ENCODE measurements at regions not wholly inside any gene's neighbourhood (a gene's known extent, or its start where the extent isn't known, plus 50 kb on each side); places are given as distances from the start of the nearest gene placed in this dataset.

DNA sequence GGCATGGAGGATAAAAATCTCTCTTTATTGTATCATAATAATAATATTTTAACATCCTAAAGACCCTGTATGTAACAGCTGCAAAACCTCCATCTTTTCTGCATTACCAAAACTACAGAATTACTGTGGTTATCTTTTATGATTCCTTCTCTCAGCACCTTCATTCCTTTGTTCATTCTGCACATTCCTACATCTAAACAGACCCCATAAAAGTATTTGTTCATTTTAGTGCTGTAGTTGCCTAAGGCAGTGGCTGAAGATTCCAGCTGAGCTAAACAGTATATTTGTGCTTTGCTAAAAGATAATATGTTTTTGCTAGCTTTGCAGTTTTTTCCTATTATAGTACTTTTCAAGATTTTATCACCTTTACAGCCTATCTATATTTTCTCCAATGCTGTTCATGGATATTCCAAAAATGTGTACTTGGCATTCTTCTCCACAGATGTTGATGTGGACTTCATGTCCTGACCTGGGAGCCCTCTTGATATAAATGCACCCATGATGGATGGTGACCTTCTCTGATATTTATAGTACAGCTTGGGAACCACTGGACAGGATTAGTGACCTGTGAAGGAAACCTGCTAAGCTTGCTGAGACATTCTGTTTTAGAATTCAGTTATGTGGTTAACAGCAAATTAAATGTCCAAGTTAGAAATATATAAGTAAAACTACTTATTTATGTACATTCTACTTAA lies 2832.9 kb upstream of the PCDH20 start:
- H3K27me3 Mint-ChIP-seq (ENCODE audit: low read depth): no peaks in the 10 kb centered on the region
- ChIA-PET CTCF (no interaction called here), POLR2A (no interaction called here)
- H3K36me3 Mint-ChIP-seq: no peaks in the 10 kb centered on the region
- no peak overlapping the region for H3K27ac Mint-ChIP-seq
- TF ChIP-seq ZBTB21 (CRISPR knock-in tag; IDR thresholded peaks at IDR 0.05; ENCODE audit: borderline replicate concordance) (no peak), SMAD4 (CRISPR knock-in tag; IDR thresholded peaks at IDR 0.05) (no peak), TP53 (CRISPR knock-in tag; IDR thresholded peaks at IDR 0.05) (no peak), TEAD1 (CRISPR knock-in tag; IDR thresholded peaks at IDR 0.05) (no peak), NR2C2 (CRISPR knock-in tag; IDR thresholded peaks at IDR 0.05) (no peak), KAT7 (CRISPR knock-in tag; IDR thresholded peaks at IDR 0.05; ENCODE audit: borderline replicate concordance) (no peak), CREM (CRISPR knock-in tag; IDR thresholded peaks at IDR 0.05) (no peak), ZNF396 (CRISPR knock-in tag; IDR thresholded peaks at IDR 0.05; ENCODE audit: borderline replicate concordance) (no peak), SOX15 (CRISPR knock-in tag; IDR thresholded peaks at IDR 0.05) (no peak), JUN (CRISPR knock-in tag; IDR thresholded peaks at IDR 0.05) (no peak)
- TF ChIP-seq, protein P1, sequence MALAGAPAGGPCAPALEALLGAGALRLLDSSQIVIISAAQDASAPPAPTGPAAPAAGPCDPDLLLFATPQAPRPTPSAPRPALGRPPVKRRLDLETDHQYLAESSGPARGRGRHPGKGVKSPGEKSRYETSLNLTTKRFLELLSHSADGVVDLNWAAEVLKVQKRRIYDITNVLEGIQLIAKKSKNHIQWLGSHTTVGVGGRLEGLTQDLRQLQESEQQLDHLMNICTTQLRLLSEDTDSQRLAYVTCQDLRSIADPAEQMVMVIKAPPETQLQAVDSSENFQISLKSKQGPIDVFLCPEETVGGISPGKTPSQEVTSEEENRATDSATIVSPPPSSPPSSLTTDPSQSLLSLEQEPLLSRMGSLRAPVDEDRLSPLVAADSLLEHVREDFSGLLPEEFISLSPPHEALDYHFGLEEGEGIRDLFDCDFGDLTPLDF (CRISPR knock-in tag; IDR thresholded peaks at IDR 0.05): no peak
- no peaks in the 10 kb centered on the region for H3K4me1 Mint-ChIP-seq
- ATAC-seq (no peak), DNase-seq (ENCODE audit: low spot score) (no peak)
- H3K4me3 Mint-ChIP-seq: no peak overlapping the region
- H3K9me3 Mint-ChIP-seq: peaks cover 11% of the 10 kb centered on the region

GRCh38 chr13:64239372-64239771 lies 2823.7 kb upstream of the PCDH20 start:
- no peak for ATAC-seq
- H3K27me3 Mint-ChIP-seq (ENCODE audit: low read depth): no peaks in the 10 kb centered on the region
- ChIA-PET CTCF (no interaction called here), POLR2A (no interaction called here)
- no peaks in the 10 kb centered on the region for H3K4me1 Mint-ChIP-seq
- H3K27ac Mint-ChIP-seq: no peak overlapping the region
- TF ChIP-seq GABPB1 (CRISPR knock-in tag; IDR thresholded peaks at IDR 0.05): no peak
- no peaks in the 10 kb centered on the region for H3K36me3 Mint-ChIP-seq
- no peak overlapping the region for H3K4me3 Mint-ChIP-seq
- no peaks in the 10 kb centered on the region for H3K9me3 Mint-ChIP-seq
- no peak for DNase-seq (ENCODE audit: low spot score)

- ChIA-PET POLR2A (no interaction called here), CTCF (no interaction called here)
- ATAC-seq (no peak), DNase-seq (ENCODE audit: low spot score) (no peak)
- Mint-ChIP-seq H3K4me1 (no peaks in the 10 kb centered on the region), H3K9me3 (peaks cover 12% of the 10 kb centered on the region), H3K27me3 (ENCODE audit: low read depth) (no peaks in the 10 kb centered on the region), H3K36me3 (no peaks in the 10 kb centered on the region), H3K27ac (no peak overlapping the region), H3K4me3 (no peak overlapping the region)
- no peak for TF ChIP-seq ZNF219 (CRISPR knock-in tag; IDR thresholded peaks at IDR 0.05; ENCODE audit: borderline replicate concordance)
- no peak for TF ChIP-seq ERG (CRISPR knock-in tag; IDR thresholded peaks at IDR 0.05)
- TF ChIP-seq GABPB1 (CRISPR knock-in tag; IDR thresholded peaks at IDR 0.05): no peak
- no peak for TF ChIP-seq MXD4 (CRISPR knock-in tag; IDR thresholded peaks at IDR 0.05; ENCODE audit: borderline replicate concordance)
- TF ChIP-seq ZNF121 (CRISPR knock-in tag; IDR thresholded peaks at IDR 0.05): no peak
- no peak for TF ChIP-seq TP53 (CRISPR knock-in tag; IDR thresholded peaks at IDR 0.05)
- TF ChIP-seq MLX (CRISPR knock-in tag; IDR thresholded peaks at IDR 0.05): no peak
- TF ChIP-seq FOXP4 (CRISPR knock-in tag; IDR thresholded peaks at IDR 0.05): no peak
- TF ChIP-seq CREM (CRISPR knock-in tag; IDR thresholded peaks at IDR 0.05): no peak
- TF ChIP-seq TEAD1 (CRISPR knock-in tag; IDR thresholded peaks at IDR 0.05): no peak
- TF ChIP-seq NFE2L1 (CRISPR knock-in tag; IDR thresholded peaks at IDR 0.05): no peak
- TF ChIP-seq ESRRA (CRISPR knock-in tag; IDR thresholded peaks at IDR 0.05; ENCODE audit: borderline replicate concordance): no peak
- TF ChIP-seq CTCF (IDR thresholded peaks at IDR 0.05): no peak
- no peak for TF ChIP-seq PRRX2 (CRISPR knock-in tag; IDR thresholded peaks at IDR 0.05)
- TF ChIP-seq NR3C1 (CRISPR knock-in tag; conservative IDR thresholded peaks at IDR 0.05; ENCODE audit: low read depth): no peak
- TF ChIP-seq ZNF232 (CRISPR knock-in tag; IDR thresholded peaks at IDR 0.05): no peak
- TF ChIP-seq ZNF317 (CRISPR knock-in tag; IDR thresholded peaks at IDR 0.05; ENCODE audit: borderline replicate concordance, low read depth): no peak
- TF ChIP-seq SMAD3 (CRISPR knock-in tag; IDR thresholded peaks at IDR 0.05; ENCODE audit: borderline replicate concordance): no peak
These were observed 2818.6 kb upstream of the PCDH20 start for GRCh38 chr13:64234255-64234654.
